Stomach (tissue), 8 donors: ENCODE measurements at regions not wholly inside any gene's neighbourhood (a gene's known extent, or its start where the extent isn't known, plus 50 kb on each side); places are given as distances from the start of the nearest gene placed in this dataset.
A peak's percentile ranks its signal among the peaks of the same experiment; 100 is the strongest.

Experiments
- DNase-seq, 2 donors: peaks; one replicate each; pipeline versions ENCODE4 v3.0.0 to v3.0.0-alpha.2; 2013 to 2019
- H3K27ac ChIP-seq, 5 donors: fragments of 200-600 bp in 4 of 5; sonication (generic) in 4 of 5; one replicate each; pipeline ENCODE4 v1.5.1; 2013 to 2019; ENCODE audit warnings: mild to moderate bottlenecking in 1 of 5, moderate library complexity in 1 of 5
- H3K27me3 ChIP-seq, 3 donors: fragments of 200-600 bp; sonication (generic); one replicate each; pipeline ENCODE4 v1.5.1; 2017 to 2019; ENCODE audit warnings: mixed run types in 1 of 3
- H3K36me3 ChIP-seq, 4 donors: fragments of 200-600 bp; sonication (generic); 1 replicate in 3 of 4; 2 replicates in 1 of 4; pipeline ENCODE4 v1.5.1; 2016 to 2019
- H3K4me1 ChIP-seq, 4 donors: fragments of 200-600 bp; sonication (generic); one replicate each; pipeline ENCODE4 v1.5.1; 2016 to 2019
- H3K4me3 ChIP-seq, 4 donors: fragments of 200-600 bp; sonication (generic) in 3 of 4; one replicate each; pipeline ENCODE4 v1.5.1; 2016 to 2019; ENCODE audit warnings: mild to moderate bottlenecking in 1 of 4
- H3K9me3 ChIP-seq, 4 donors: fragments of 200-600 bp; sonication (generic); one replicate each; pipeline ENCODE4 v1.5.1; 2016 to 2019
- EP300 ChIP-seq: sonication (generic); formaldehyde crosslinking; IDR thresholded peaks from one replicate; pipeline ENCODE4 v1.6.1; 2017; ENCODE audit warnings: antibody characterized with exemption
- POLR2A ChIP-seq, 4 donors: fragments of 450-650 bp; IDR thresholded peaks; one replicate each; pipeline ENCODE4 v1.6.1; 2016; ENCODE audit warnings: antibody characterized with exemption in 4 of 4, control low read depth in 2 of 4, mild to moderate bottlenecking in 1 of 4, moderate library complexity in 1 of 4
- POLR2AphosphoS5 ChIP-seq, 3 donors: sonication (generic); formaldehyde crosslinking; IDR thresholded peaks; one replicate each; pipeline ENCODE4 v1.6.1; 2016; ENCODE audit warnings: antibody characterized with exemption in 3 of 3
- WGBS, 5 donors: extraction: QIAGEN DNeasy Blood & Tissue Kit in 3 of 5; methylation state at CpG; one replicate each; pipeline versions ENCODE4 v1.1.5 to v1.1.7; 2013 to 2018; 5-methylcytosine and 5-hydroxymethylcytosine counted together
- intact Hi-C: fragments of 100-400 bp; cut with DNase I; formaldehyde crosslinking; loops from one replicate; pipeline ENCODE4 v1.15.1; 2023; ENCODE audit warnings: low total_unique reads
- TF ChIP-seq, protein P1 (sequence below), 7 experiments: fragments of 450-650 bp in 4 of 7; fragments of 200-600 bp in 3 of 7; sonication (generic) in 3 of 7; IDR thresholded peaks; one replicate each; pipeline ENCODE4 v1.5.1; 2016 to 2019; ENCODE audit warnings: antibody characterized with exemption in 7 of 7, control low read depth in 2 of 7, mild to moderate bottlenecking in 1 of 7
- donor health status: healthy with polysubstance abuse.
- donor health status: Bipolar disorder and iron deficiency.
- donor health status: healthy.

DNA sequence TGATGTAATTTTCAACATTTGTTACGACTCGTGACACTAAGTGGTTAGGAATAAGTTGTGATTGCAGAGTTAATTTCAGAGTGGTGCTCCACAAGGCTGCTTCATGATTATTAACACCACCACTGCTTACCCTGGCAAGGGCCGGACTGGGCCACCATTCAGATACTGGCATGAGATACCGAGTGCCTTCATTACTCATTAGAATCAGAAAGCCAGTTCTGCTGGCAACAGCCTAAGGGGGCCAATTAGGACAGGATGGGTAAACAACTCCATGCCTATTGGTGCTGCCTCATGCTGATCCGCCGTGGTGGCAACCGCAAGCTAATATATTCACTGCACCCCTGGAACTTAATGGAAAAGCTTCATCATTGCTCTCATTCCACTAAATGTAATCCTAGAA lies 575.1 kb downstream of the EFNB2 start:
- intact Hi-C loops = no loop called here
- Histone ChIP-seq H3K9me3 (no peaks in the 10 kb centered on the region), H3K27ac (no peak overlapping the region), H3K36me3 (no peaks in the 10 kb centered on the region), H3K27me3 (no peaks in the 10 kb centered on the region), H3K4me3 (no peak overlapping the region), H3K4me1 (no peaks in the 10 kb centered on the region)
- WGBS, 5 donors = 88 to 98% (median 95%) methylated on average over 7 of the region's 7 CpGs
- TF ChIP-seq, protein P1, sequence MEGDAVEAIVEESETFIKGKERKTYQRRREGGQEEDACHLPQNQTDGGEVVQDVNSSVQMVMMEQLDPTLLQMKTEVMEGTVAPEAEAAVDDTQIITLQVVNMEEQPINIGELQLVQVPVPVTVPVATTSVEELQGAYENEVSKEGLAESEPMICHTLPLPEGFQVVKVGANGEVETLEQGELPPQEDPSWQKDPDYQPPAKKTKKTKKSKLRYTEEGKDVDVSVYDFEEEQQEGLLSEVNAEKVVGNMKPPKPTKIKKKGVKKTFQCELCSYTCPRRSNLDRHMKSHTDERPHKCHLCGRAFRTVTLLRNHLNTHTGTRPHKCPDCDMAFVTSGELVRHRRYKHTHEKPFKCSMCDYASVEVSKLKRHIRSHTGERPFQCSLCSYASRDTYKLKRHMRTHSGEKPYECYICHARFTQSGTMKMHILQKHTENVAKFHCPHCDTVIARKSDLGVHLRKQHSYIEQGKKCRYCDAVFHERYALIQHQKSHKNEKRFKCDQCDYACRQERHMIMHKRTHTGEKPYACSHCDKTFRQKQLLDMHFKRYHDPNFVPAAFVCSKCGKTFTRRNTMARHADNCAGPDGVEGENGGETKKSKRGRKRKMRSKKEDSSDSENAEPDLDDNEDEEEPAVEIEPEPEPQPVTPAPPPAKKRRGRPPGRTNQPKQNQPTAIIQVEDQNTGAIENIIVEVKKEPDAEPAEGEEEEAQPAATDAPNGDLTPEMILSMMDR (IDR thresholded peaks at IDR 0.05) = no peak
- TF ChIP-seq POLR2A (IDR thresholded peaks at IDR 0.05) (no peak), EP300 (no peak), POLR2AphosphoS5 (IDR thresholded peaks at IDR 0.05) (no peak)
- DNase-seq = no peak

DNA sequence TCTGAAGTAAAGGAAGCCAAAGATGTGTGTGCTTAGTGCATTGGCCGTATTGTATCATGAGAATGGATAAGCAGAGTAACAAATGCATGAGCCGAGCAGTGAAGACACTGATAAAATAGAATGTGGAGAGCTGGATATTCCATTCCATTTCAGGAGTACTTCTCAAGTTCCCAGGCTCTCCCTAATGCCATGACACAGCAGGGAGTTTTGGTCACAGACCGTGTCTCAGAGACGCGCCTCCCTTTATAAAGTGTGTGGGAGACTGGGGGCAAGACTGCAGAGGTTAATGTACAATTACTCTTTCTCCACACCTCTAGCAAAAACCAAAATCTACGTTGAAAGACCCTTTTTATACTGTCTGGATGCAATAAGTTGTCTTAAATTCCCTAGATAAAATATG lies 575.6 kb downstream of the EFNB2 start:
- H3K27ac ChIP-seq = no peak overlapping the region
- no peaks in the 10 kb centered on the region for H3K4me1 ChIP-seq
- 92 to 95% (median 94%) methylated on average over 6 of the region's 6 CpGs for WGBS, 5 donors
- TF ChIP-seq, protein P1 (IDR thresholded peaks at IDR 0.05) = no peak
- TF ChIP-seq EP300 (no peak), POLR2A (IDR thresholded peaks at IDR 0.05) (no peak), POLR2AphosphoS5 (IDR thresholded peaks at IDR 0.05) (no peak)
- no peaks in the 10 kb centered on the region for H3K9me3 ChIP-seq
- H3K4me3 ChIP-seq = no peak overlapping the region
- no peak for DNase-seq
- intact Hi-C loops = no loop called here
- no peaks in the 10 kb centered on the region for H3K27me3 ChIP-seq
- H3K36me3 ChIP-seq = no peaks in the 10 kb centered on the region

GRCh38 chr13:105957769-105958438 lies 577.6 kb downstream of the EFNB2 start:
- Histone ChIP-seq H3K27ac (no peak overlapping the region), H3K27me3 (no peaks in the 10 kb centered on the region), H3K4me1 (no peaks in the 10 kb centered on the region), H3K9me3 (peaks cover 0 to 4% (median 0%) of the 10 kb centered on the region in 4 donors), H3K36me3 (no peaks in the 10 kb centered on the region), H3K4me3 (no peak overlapping the region)
- WGBS, 5 donors = 60 to 67% (median 65%) methylated on average over 7 of the region's 7 CpGs
- DNase-seq = no peak
- no peak for TF ChIP-seq POLR2AphosphoS5 (IDR thresholded peaks at IDR 0.05)
- no peak for TF ChIP-seq POLR2A (IDR thresholded peaks at IDR 0.05)
- intact Hi-C loops = no loop called here

DNA sequence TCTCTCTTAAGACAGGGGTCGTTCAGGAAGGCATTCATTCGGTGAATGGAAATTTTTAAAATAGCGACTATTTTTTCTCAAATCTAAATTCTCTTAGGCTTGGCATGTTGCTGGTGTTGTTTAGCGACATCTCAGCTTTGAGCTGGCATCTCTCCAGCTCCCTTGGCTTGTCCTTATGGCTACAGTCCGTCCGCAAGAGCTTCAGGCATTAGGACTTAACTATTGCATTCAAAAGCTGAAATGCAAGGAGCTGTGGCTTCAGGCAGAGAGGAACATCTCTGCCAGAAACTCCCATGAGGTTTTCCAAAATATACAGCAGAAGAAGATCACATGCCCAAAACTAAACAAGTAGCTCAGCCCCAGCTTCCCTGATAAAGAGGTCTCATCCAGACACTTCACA lies 578.5 kb downstream of the EFNB2 start:
- Histone ChIP-seq H3K27ac (no peak overlapping the region), H3K9me3 (peaks cover 0 to 4% (median 0%) of the 10 kb centered on the region in 4 donors), H3K36me3 (no peaks in the 10 kb centered on the region), H3K4me3 (no peak overlapping the region), H3K4me1 (no peaks in the 10 kb centered on the region), H3K27me3 (no peaks in the 10 kb centered on the region)
- TF ChIP-seq POLR2A (IDR thresholded peaks at IDR 0.05) (no peak), EP300 (no peak), POLR2AphosphoS5 (IDR thresholded peaks at IDR 0.05) (no peak)
- TF ChIP-seq, protein P1 (IDR thresholded peaks at IDR 0.05) = no peak
- DNase-seq = peak in 1 of 2 donors; percentile 51
- intact Hi-C loops = no loop called here
- WGBS, 5 donors = 49 to 79% (median 75%) methylated on average over 6 of the region's 6 CpGs

DNA sequence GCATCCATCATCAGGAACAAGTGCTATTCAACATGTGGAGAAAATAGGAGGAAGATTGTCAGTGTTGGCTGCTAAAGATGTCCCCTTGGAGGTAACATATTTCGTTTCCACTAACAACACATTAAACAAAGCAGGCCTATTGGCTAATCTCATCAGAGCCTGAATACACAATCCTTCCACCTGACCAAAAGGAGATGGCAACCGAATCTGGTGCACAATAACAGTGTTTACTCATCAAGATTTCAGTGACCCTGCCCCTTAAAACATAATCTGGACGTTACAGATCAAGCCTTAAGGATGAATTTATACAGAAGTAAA lies 582.5 kb downstream of the EFNB2 start:
- H3K4me1 ChIP-seq = no peaks in the 10 kb centered on the region
- WGBS, 5 donors = 38 to 64% (median 50%) methylated on average over 3 of the region's 3 CpGs
- H3K27ac ChIP-seq = no peak overlapping the region
- DNase-seq = no peak
- TF ChIP-seq EP300 = no peak
- H3K9me3 ChIP-seq = peaks cover 0 to 4% (median 0%) of the 10 kb centered on the region in 4 donors
- intact Hi-C loops = no loop called here
- H3K36me3 ChIP-seq = no peaks in the 10 kb centered on the region
- no peak overlapping the region for H3K4me3 ChIP-seq
- no peaks in the 10 kb centered on the region for H3K27me3 ChIP-seq
